ENCODE measurements at regions not wholly inside any gene's neighbourhood (a gene's known extent, or its start where the extent isn't known, plus 50 kb on each side); places are given as distances from the start of the nearest gene placed in this dataset.
"Not testable (repeated sequence)": the region's sequence is repeated elsewhere in the genome, so short reads cannot be mapped to it uniquely, and the experiment has no call there.

- no peak overlapping the region for H3K4me3 Mint-ChIP-seq
- H3K9me3 Mint-ChIP-seq, result no peaks in the 10 kb centered on the region
- ATAC-seq (replicated peaks in 1 of 4), result no peak
- no peak overlapping the region for H3K27ac ChIP-seq (ENCODE audit: low read length)
- ChIA-PET CTCF (no interaction called here), POLR2A (no interaction called here)
- H3K27me3 ChIP-seq (replicated peaks in 1 of 2; ENCODE audit: control insufficient read depth in 2 of 2, extremely low read depth in 1 of 2, insufficient read depth in 2 of 2, low read length in 1 of 2), result no peaks in the 10 kb centered on the region
- H3K36me3 ChIP-seq (ENCODE audit: control insufficient read depth in 2 of 2, extremely low read depth in 1 of 2, insufficient read depth in 1 of 2, low read length in 1 of 2), result no peaks in the 10 kb centered on the region
- H3K36me3 Mint-ChIP-seq, result no peaks in the 10 kb centered on the region
- H3K27me3 Mint-ChIP-seq, result peaks cover 25 to 32% of the 10 kb centered on the region in 2 donors
- DNase-seq, result no peak
- H3K4me3 ChIP-seq (ENCODE audit: control insufficient read depth in 1 of 2, extremely low read depth in 1 of 2, low read length in 1 of 2), result no peak overlapping the region
- no peaks in the 10 kb centered on the region for H3K4me1 ChIP-seq (ENCODE audit: control insufficient read depth in 1 of 2, extremely low read depth in 1 of 2, insufficient read depth in 2 of 2, low read length in 2 of 2)
- H3K4me1 Mint-ChIP-seq, result no peaks in the 10 kb centered on the region
- H3K27ac Mint-ChIP-seq, result no peak overlapping the region
- no CpG with 5 or more reads among the region's 1 CpG for WGBS (ENCODE audit: insufficient coverage)
- H3K9me3 ChIP-seq, result no peaks in the 10 kb centered on the region
Measured at GRCh38 chr10:9260690-9261089, 1206.2 kb downstream of the GATA3 start.

GRCh38 chr10:9262770-9263169 is 1208.3 kb downstream of the GATA3 start:
- H3K4me3 ChIP-seq (ENCODE audit: control insufficient read depth in 1 of 2, extremely low read depth in 1 of 2, low read length in 1 of 2), result no peak overlapping the region
- no CpG with 5 or more reads among the region's 1 CpG for WGBS (ENCODE audit: insufficient coverage)
- no peaks in the 10 kb centered on the region for H3K9me3 ChIP-seq
- POLR2A ChIA-PET, result no interaction called here
- ATAC-seq (replicated peaks in 1 of 4) (no peak), DNase-seq (no peak)
- CTCF ChIA-PET, result no interaction called here
- H3K27ac ChIP-seq (ENCODE audit: low read length), result no peak overlapping the region
- Mint-ChIP-seq H3K4me3 (no peak overlapping the region), H3K27ac (no peak overlapping the region), H3K4me1 (no peaks in the 10 kb centered on the region), H3K27me3 (peaks cover 19 to 29% of the 10 kb centered on the region in 2 donors), H3K9me3 (no peaks in the 10 kb centered on the region), H3K36me3 (no peaks in the 10 kb centered on the region)
- no peaks in the 10 kb centered on the region for H3K4me1 ChIP-seq (ENCODE audit: control insufficient read depth in 1 of 2, extremely low read depth in 1 of 2, insufficient read depth in 2 of 2, low read length in 2 of 2)
- H3K36me3 ChIP-seq (ENCODE audit: control insufficient read depth in 2 of 2, extremely low read depth in 1 of 2, insufficient read depth in 1 of 2, low read length in 1 of 2), result no peaks in the 10 kb centered on the region
- H3K27me3 ChIP-seq (replicated peaks in 1 of 2; ENCODE audit: control insufficient read depth in 2 of 2, extremely low read depth in 1 of 2, insufficient read depth in 2 of 2, low read length in 1 of 2), result no peaks in the 10 kb centered on the region

- Histone ChIP-seq H3K4me3 (ENCODE audit: control insufficient read depth in 1 of 2, extremely low read depth in 1 of 2, low read length in 1 of 2) (no peak overlapping the region), H3K36me3 (ENCODE audit: control insufficient read depth in 2 of 2, extremely low read depth in 1 of 2, insufficient read depth in 1 of 2, low read length in 1 of 2) (no peaks in the 10 kb centered on the region), H3K27ac (ENCODE audit: low read length) (no peak overlapping the region), H3K9me3 (no peaks in the 10 kb centered on the region), H3K27me3 (replicated peaks in 1 of 2; ENCODE audit: control insufficient read depth in 2 of 2, extremely low read depth in 1 of 2, insufficient read depth in 2 of 2, low read length in 1 of 2) (no peaks in the 10 kb centered on the region), H3K4me1 (ENCODE audit: control insufficient read depth in 1 of 2, extremely low read depth in 1 of 2, insufficient read depth in 2 of 2, low read length in 2 of 2) (no peaks in the 10 kb centered on the region)
- DNase-seq (no peak), ATAC-seq (replicated peaks in 1 of 4) (no peak)
- WGBS (ENCODE audit: insufficient coverage), result no CpG with 5 or more reads among the region's 5 CpGs
- H3K36me3 Mint-ChIP-seq, result no peaks in the 10 kb centered on the region
- H3K9me3 Mint-ChIP-seq, result no peaks in the 10 kb centered on the region
- ChIA-PET POLR2A (no interaction called here), CTCF (no interaction called here)
- no peak overlapping the region for H3K27ac Mint-ChIP-seq
- no peaks in the 10 kb centered on the region for H3K4me1 Mint-ChIP-seq
- no peak overlapping the region for H3K4me3 Mint-ChIP-seq
- H3K27me3 Mint-ChIP-seq, result peaks cover 29 to 35% of the 10 kb centered on the region in 2 donors
Measured at GRCh38 chr10:9268176-9268575, 1213.7 kb downstream of the GATA3 start.

- CTCF ChIA-PET; H3K4me3 ChIP-seq (ENCODE audit: control insufficient read depth in 1 of 2, extremely low read depth in 1 of 2, low read length in 1 of 2); H3K4me3 Mint-ChIP-seq; H3K4me1 ChIP-seq (ENCODE audit: control insufficient read depth in 1 of 2, extremely low read depth in 1 of 2, insufficient read depth in 2 of 2, low read length in 2 of 2); H3K9me3 Mint-ChIP-seq; ATAC-seq (replicated peaks in 1 of 4); POLR2A ChIA-PET; H3K36me3 ChIP-seq (ENCODE audit: control insufficient read depth in 2 of 2, extremely low read depth in 1 of 2, insufficient read depth in 1 of 2, low read length in 1 of 2); H3K4me1 Mint-ChIP-seq; H3K27ac Mint-ChIP-seq; H3K27me3 ChIP-seq (replicated peaks in 1 of 2; ENCODE audit: control insufficient read depth in 2 of 2, extremely low read depth in 1 of 2, insufficient read depth in 2 of 2, low read length in 1 of 2); DNase-seq; H3K27ac ChIP-seq (ENCODE audit: low read length); H3K36me3 Mint-ChIP-seq; H3K9me3 ChIP-seq: not testable (repeated sequence)
- 93% methylated on average over 15 of the region's 61 CpGs for WGBS (ENCODE audit: insufficient coverage)
- peaks cover 23 to 36% of the 10 kb centered on the region in 2 donors for H3K27me3 Mint-ChIP-seq
Measured at GRCh38 chr10:9273126-9273833, 1218.8 kb downstream of the GATA3 start.

GRCh38 chr10:9274206-9274755 is 1219.8 kb downstream of the GATA3 start:
- ChIA-PET CTCF (no interaction called here), POLR2A (no interaction called here)
- no peak for DNase-seq
- H3K4me1 ChIP-seq (ENCODE audit: control insufficient read depth in 1 of 2, extremely low read depth in 1 of 2, insufficient read depth in 2 of 2, low read length in 2 of 2), result no peaks in the 10 kb centered on the region
- H3K36me3 Mint-ChIP-seq, result no peaks in the 10 kb centered on the region
- H3K4me3 Mint-ChIP-seq, result no peak overlapping the region
- H3K27me3 Mint-ChIP-seq, result peaks cover 18 to 41% of the 10 kb centered on the region in 2 donors
- WGBS (ENCODE audit: insufficient coverage), result 17% methylated on average over 1 of the region's 6 CpGs
- no peak overlapping the region for H3K4me3 ChIP-seq (ENCODE audit: control insufficient read depth in 1 of 2, extremely low read depth in 1 of 2, low read length in 1 of 2)
- no peaks in the 10 kb centered on the region for H3K4me1 Mint-ChIP-seq
- H3K9me3 Mint-ChIP-seq, result no peaks in the 10 kb centered on the region
- no peaks in the 10 kb centered on the region for H3K36me3 ChIP-seq (ENCODE audit: control insufficient read depth in 2 of 2, extremely low read depth in 1 of 2, insufficient read depth in 1 of 2, low read length in 1 of 2)
- no peaks in the 10 kb centered on the region for H3K9me3 ChIP-seq
- ATAC-seq (replicated peaks in 1 of 4), result no peak
- H3K27ac ChIP-seq (ENCODE audit: low read length), result no peak overlapping the region
- peaks cover 0 to 4% of the 10 kb centered on the region in 2 experiments for H3K27me3 ChIP-seq (replicated peaks in 1 of 2; ENCODE audit: control insufficient read depth in 2 of 2, extremely low read depth in 1 of 2, insufficient read depth in 2 of 2, low read length in 1 of 2)
- H3K27ac Mint-ChIP-seq, result no peak overlapping the region

- ATAC-seq (replicated peaks in 1 of 4) (no peak), DNase-seq (no peak)
- peaks cover 16 to 36% of the 10 kb centered on the region in 2 donors for H3K27me3 Mint-ChIP-seq
- ChIA-PET CTCF (no interaction called here), POLR2A (no interaction called here)
- H3K4me3 Mint-ChIP-seq, result no peak overlapping the region
- no CpG with 5 or more reads among the region's 2 CpGs for WGBS (ENCODE audit: insufficient coverage)
- H3K27me3 ChIP-seq (replicated peaks in 1 of 2; ENCODE audit: control insufficient read depth in 2 of 2, extremely low read depth in 1 of 2, insufficient read depth in 2 of 2, low read length in 1 of 2), result peaks cover 0 to 4% of the 10 kb centered on the region in 2 experiments
- H3K27ac Mint-ChIP-seq, result no peak overlapping the region
- H3K9me3 Mint-ChIP-seq, result no peaks in the 10 kb centered on the region
- no peak overlapping the region for H3K4me3 ChIP-seq (ENCODE audit: control insufficient read depth in 1 of 2, extremely low read depth in 1 of 2, low read length in 1 of 2)
- no peaks in the 10 kb centered on the region for H3K9me3 ChIP-seq
- no peaks in the 10 kb centered on the region for H3K36me3 Mint-ChIP-seq
- H3K4me1 Mint-ChIP-seq, result peaks cover 0 to 1% (median 0%) of the 10 kb centered on the region in 3 donors
- no peaks in the 10 kb centered on the region for H3K4me1 ChIP-seq (ENCODE audit: control insufficient read depth in 1 of 2, extremely low read depth in 1 of 2, insufficient read depth in 2 of 2, low read length in 2 of 2)
- no peaks in the 10 kb centered on the region for H3K36me3 ChIP-seq (ENCODE audit: control insufficient read depth in 2 of 2, extremely low read depth in 1 of 2, insufficient read depth in 1 of 2, low read length in 1 of 2)
- no peak overlapping the region for H3K27ac ChIP-seq (ENCODE audit: low read length)
Measured at GRCh38 chr10:9275861-9276260, 1221.4 kb downstream of the GATA3 start.
